Middle frontal gyrus (tissue), 1 donor: ENCODE measurements at regions not wholly inside any gene's neighbourhood (a gene's known extent, or its start where the extent isn't known, plus 50 kb on each side); places are given as distances from the start of the nearest gene placed in this dataset.

Source experiments
- DNase-seq: peaks from one replicate; pipeline ENCODE4 v3.0.0-alpha.2; 2015; ENCODE audit warnings: low spot score; ENCODE audit errors: extremely low spot score

DNA sequence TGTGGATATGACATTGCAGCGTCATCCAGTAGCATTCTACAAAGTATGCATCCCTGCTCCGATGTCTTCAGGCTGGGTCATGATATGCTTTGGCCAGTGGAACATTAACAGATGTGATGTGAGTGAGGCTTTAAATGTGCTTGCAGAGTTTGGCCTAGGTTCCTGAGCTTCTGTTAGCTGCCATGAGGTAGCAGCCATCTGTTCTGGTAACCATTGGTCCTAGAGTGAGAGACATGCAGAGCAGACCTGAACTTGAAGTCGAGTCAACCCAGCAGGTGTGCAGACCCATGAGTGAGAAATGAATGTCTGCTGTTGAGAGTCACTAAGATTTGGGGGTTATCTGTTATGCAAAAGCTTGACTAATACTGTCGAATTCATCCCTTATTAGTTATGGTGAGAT, 73.8 kb upstream of the NABP1 start:
- no peak for DNase-seq

DNA sequence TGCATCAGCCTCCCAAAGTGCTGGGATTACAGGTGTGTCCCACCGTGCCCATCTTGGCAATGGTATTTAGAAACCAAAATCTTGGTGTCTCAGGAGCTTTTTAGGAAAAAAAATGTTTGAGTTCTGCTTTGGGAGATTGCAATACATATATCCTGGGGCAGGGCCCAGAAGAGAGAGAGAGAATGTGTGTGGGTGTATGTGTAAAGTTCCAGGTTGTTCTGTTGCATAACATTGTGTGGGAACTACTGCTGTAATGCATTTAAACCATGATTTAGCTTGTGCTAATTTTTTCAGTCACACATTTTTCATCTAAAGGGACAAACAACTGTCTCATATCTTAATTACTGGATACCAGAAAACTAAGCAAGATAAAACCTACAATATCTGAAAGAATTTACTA, 70.8 kb upstream of the NABP1 start:
- no peak for DNase-seq

DNA sequence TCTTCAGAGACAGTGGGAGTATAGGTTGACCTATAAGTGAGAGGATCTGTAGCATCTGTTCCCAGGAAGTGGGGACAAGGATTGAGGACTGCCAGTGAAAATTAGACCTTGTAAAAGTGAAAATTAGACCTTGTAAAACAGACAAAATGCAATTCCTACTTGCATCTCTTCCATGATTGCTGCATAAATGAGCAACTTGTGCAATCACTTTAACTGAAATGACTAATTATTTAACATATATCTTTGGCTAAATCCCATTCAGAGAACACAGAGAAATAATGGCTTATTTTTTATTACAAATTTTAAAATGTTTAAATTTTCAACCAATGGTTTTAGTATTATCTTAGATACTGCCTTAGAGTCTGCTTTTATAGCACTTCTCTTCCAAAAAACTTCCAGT, 67.2 kb upstream of the NABP1 start:
- no peak for DNase-seq

DNA sequence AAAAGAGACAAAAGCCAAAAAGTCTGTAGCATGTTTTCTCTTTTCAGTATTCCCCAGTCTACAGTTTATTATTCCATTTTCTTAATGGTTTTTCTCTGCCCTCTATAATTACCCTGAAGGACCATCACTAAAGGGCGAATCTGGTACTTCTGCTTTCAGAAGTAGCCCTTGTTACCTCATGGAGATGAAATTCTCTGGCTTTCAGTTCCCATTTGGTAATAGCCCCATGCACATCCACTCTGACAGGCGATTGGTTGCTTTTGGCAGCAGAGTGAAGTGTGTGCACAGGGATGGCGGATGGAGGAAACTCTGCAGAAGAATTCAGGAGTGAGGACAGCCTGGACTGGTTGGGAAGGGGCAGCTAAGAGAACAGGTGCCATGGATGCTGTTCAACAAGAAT, 66.3 kb upstream of the NABP1 start:
- no peak for DNase-seq

DNA sequence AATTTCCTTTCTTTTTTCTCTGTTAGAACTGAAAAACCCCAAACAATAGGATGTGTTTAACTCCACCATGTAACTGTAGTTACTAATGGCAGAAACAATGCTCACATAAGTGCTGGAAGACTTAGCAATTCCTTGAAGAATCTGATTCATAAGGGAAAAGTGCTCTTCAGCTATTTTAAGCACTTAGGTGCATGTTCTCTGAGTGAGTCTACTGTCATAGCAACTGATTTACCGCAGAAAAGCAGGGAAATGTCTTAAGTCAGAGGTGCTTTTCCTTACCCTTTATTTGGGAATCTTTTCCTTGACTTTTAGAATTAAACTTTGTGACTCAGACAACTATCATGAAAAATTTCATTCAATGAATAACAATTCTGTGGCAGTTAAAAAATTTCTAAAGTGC, 65.4 kb upstream of the NABP1 start:
- no peak for DNase-seq

DNA sequence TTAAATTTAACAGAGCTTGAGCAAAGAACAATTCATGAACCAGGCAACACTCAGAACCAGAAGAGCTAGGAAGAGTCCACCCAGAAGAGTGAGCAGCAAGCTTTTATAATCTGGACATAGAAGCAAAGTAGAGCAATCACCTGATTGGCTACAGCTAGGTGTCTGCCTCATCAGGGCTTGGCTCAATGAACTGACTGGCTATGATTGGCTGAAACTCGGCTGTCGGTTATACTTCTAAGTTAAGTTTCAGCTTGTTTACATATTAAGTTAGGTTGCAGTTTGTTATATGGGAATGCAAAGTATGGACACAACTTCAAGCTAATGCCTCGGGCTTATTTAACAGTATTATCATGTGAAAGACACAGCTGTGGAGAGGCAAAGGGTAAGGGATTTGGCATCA, 63.2 kb upstream of the NABP1 start:
- DNase-seq = no peak

DNA sequence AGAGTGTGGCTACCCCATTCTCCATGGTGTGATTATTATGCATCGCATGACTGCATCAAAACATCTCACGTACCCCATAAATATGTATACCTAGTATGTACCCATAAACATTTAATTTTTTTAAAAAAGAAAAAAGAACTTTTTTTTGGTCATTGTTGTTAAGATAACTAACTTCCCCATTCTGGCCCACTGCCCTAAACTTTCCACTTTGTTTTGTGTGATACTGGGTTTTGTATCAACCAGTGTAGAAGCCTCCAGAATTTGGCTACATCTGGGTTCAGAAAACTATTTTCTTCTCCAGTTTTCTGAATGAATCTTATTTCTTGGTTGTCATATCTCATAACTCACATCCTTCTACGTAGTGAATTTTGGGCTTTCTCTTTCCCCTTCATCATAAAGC, 62.3 kb upstream of the NABP1 start:
- no peak for DNase-seq

DNA sequence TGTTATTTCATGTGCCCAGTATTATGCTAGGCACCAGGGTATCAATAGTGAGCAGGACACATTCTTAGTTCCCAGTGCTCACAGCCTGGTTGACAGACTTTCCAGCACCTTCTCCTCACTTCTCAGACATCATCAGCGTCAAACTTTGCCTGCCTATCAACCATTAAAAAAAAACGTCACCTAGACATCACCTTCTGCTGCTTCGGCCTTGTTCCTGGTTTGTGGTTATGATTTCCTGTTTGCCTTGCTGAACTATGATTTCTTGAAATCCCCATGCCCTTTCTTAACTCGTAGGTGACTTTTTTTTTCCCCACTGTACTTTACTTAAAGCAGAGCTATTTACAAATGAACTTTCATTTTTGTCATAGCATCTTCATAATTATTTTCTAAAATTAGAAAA, 60.4 kb upstream of the NABP1 start:
- DNase-seq = no peak

DNA sequence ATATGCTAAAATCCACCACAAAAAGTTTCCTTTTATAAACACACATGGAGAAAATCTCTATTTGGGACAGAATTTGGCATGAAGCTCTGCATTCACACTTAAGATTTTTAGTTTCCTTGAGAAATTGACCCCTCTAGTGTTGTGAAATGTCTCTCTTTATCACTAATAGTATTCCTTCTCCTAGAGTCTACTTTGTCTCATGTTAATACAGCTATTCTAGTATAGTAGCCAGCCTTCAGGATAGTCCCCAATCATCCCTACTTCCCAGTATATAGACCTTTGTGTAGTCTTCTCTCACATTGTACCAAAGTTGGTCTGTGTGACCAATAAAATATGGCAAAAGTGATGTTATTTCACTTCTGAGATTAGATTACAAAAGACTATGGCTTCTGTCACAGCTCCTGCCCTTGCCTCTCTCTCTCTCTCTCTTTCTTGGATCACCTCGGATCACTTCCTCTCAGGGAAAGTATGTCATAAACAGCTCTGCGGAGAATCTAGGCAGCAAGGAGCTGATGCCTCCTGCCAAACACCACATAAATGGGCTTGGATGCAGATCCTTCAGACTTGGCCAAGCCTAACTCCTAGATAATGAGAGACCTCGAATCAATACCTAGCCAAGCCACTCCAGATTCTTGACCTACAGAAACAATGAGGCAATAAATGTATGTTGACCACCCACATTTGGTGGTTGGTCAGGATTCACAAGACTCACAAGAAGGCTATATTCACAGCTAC, 59.7 kb upstream of the NABP1 start:
- DNase-seq = no peak

DNA sequence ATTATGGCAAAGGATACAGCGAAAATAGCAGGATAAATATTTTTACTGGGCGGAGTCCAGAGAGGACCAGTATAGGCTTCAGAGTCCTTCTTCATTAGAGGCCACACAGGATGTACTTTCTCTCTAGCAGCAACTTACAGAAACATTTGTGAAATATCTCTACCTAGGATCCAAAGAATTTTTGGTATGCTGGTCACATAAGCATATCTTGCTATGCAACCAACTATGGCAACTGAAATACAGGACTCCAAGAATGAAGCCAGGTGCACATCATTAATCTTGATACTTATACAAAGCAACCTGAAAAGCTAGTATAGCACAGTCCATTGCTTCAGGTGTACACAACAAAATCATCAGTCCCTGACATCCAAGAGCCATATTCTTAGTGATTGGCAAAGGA, 59.1 kb upstream of the NABP1 start:
- DNase-seq = no peak

DNA sequence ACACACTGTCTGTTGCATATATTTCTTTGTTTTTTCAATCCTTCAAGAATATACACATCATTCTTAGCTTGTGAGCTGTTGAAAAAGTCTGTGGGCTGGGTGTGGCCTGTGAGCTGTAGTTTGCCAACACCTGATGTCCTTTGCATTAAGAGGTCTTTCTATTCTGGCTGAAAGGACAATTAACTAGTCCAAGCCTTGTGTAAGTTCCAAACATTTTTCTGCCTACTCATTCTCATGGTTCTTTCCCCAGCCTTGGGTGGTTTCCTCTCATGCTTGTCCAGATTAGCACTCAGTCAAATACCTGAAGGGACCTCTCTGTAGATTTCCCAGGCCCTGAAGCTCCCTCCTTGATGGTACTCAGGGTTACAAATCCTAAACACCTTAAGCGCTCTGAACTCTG, 57.8 kb upstream of the NABP1 start:
- DNase-seq = no peak

DNA sequence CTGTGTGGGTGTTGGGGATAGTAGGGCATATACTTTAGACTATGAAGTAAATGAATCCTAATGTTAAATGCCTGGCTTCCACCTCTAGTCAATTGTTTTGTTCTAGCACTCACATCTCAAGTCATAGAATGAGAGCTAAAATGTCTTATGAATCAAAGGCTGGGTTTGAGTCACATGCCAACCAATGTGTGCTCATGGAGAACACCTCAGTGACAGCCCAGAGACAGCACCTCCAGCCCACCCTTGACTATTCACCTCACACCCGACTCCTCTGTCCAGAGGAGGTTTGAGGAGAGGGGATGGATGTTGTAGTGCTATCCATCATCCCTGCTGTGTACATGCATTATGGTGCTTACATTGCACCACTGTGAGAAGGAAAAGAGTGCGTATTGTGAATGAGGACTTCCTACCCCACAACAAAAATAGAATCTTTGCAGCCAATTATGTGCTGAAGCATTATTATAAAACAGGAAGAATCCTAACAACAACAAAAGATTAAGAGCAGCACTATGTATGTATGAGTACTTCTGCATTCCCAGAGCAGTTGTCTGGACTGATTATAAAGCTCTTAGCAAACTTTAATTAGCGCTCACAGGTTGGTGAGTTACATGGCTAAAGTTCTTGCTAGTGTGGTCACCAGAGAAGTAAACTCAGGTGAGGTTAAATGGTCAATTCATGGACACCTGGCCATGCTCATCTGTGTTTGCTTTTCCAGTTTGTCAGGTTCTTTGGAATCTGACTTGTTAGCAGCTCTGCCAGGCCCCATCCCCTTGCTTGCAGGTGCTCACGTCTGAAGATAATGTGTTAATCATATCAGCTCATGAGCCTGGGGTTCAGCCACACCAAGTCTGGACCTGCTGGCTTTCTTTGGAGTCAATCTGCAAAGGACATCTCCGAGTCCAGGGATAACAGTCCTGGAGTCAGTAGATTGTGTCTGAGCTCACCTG, 55.3 kb upstream of the NABP1 start:
- no peak for DNase-seq

DNA sequence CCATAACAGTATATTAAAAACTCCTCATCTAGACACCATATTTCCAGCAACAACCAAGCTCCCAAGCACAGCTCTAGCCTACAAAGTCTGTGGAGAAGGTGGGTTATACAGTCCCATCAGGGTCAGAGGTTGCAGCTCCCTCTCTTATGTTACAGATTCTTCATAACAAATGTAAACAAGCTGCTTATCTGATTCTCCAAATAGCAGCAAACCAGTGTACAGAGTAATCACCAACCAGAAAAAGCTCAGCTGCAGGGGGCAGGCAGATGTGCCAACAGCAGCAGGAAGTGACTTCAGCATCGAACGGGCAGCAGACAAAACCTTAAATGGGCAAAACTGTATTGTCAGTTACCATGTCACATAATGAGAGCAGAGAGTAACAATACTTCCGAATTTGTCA, 52.9 kb upstream of the NABP1 start:
- no peak for DNase-seq

DNA sequence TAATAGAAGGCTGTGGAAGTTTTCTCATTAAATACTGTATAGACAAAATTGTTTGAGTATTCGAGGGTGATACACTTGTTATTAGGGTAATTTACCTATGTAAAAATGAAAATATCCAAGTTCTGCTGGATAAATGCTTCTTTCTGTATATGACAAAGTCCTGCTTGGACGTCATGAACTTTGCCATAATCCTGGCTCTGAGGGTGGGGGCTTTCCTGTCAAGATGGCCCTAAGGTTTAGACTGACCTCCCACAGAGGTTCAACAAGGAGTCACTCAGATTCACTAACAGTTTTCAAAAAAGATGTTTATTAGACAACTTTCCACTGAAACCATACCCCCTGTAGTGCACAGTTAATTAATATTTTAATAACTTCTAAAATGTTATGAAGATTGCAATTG, 52.5 kb upstream of the NABP1 start:
- no peak for DNase-seq

DNA sequence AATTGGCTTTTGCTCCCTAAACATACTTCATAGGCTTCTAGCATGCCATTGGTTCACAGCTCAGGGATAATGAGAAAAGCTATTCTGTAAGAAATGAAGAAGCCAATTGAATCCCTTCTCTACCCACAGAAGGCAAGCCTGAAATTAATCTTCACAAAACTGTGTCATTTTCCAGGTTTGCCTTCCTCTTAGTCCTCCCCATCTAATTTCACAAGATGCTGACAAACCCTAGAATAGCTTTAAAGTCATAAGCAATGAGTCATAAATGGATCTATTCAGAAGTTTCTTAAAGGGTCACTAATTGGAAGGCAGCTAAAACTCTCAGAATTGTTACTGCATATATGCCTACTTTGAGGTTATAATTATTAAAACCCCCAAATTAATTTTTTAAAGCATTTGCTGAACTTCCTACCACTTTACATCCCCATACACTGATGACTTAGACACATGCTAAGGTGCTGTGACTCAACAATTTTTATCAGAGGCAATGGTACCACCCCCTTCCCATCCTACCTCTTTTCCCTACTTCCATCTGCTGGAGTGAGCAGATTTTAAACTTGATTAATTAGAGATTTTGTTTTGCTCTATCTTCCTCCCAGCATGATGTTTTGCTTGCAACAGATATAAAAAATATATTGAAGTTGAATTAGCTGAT, 51.3 kb upstream of the NABP1 start:
- DNase-seq = no peak

DNA sequence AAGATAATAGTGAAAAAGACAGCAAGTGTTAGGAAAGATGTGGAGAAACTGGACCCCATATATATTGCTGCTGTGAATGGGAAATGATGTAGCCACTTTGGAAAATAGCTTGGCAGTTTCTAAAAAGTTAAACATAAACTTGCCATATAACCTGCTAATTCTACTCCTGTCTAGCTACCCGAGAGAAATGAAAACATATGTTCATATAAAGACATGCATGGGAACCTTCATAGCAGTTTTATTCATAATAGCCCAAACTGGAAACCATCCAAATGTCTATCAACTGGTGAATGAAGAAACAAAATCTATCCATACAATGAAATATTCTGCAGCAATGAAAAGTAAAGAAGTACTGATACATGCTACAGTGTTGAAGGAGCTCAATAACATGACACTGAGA, 50.4 kb upstream of the NABP1 start:
- DNase-seq = no peak
